GM12878 (cell line): ENCODE measurements at regions not wholly inside any gene's neighbourhood (a gene's known extent, or its start where the extent isn't known, plus 50 kb on each side); places are given as distances from the start of the nearest gene placed in this dataset.

Experiments
- ATAC-seq: fragments of 200-7000 bp; cut with Tn5 transposase; 3 replicates; pipeline ENCODE4 v1.9.1; 2020; ENCODE audit warnings: mild to moderate bottlenecking, moderate library complexity
- BruUV-seq: library from RNA; stranded (reverse); fragments of 400-500 nt; replicated peaks from 2 replicates; lab custom pipeline; 2021; lab: Mats Ljungman, UMichigan
- CTCF ChIA-PET: fragments of 300-600 bp; sonication (Branson Sonifier 250); formaldehyde crosslinking; extraction: SDS; loops from one replicate; lab custom pipeline; 2021; ENCODE audit warnings: inconsistent platforms; lab: Yijun Ruan, JAX
- POLR2A ChIA-PET: fragments of 350-600 bp; formaldehyde crosslinking; extraction: SDS; loops from one replicate; lab custom pipeline; 2021; ENCODE audit warnings: inconsistent platforms; lab: Charles Lee
- RAD21 ChIA-PET: fragments of 300-600 bp; sonication (Branson Sonifier 250); formaldehyde crosslinking; loops from one replicate; lab custom pipeline; 2023; ENCODE audit warnings: antibody characterized with exemption; ENCODE audit not compliant: unreplicated experiment; lab: Charles Lee
- SMC1A ChIA-PET: fragments of 300-600 bp; sonication (Branson Sonifier 250); formaldehyde crosslinking; loops from one replicate; lab custom pipeline; 2023; ENCODE audit not compliant: unreplicated experiment, uncharacterized antibody; lab: Charles Lee
- DNase-seq: peaks from one replicate; pipeline ENCODE4 v3.0.0-alpha.2; 2011; ENCODE audit warnings: low read depth, low spot score
- FAIRE-seq: peaks from 3 replicates; lab custom pipeline; 2011; peaks lifted over from hg19 to GRCh38; lab: Jason Lieb, UNC
- H2AFZ ChIP-seq: 2 replicates; pipeline ENCODE4 v1.6.0; 2011; ENCODE audit warnings: low read depth, low read length, control low read depth; ENCODE audit not compliant: control insufficient read depth
- H3K27ac ChIP-seq: 2 replicates; pipeline ENCODE4 v1.5.1; 2011; ENCODE audit warnings: control low read depth; ENCODE audit not compliant: control insufficient read depth, insufficient read depth
- H3K27me3 ChIP-seq, 2 experiments: replicated peaks in 1 of 2; 2 replicates each; pipeline versions ENCODE4 v1.6.0 to v1.6.1; 2011; ENCODE audit warnings: low read length in 1 of 2; ENCODE audit not compliant: control insufficient read depth in 2 of 2, insufficient read depth in 2 of 2
- H3K36me3 ChIP-seq, 2 experiments: 2 replicates each; pipeline ENCODE4 v1.5.1; 2011; ENCODE audit warnings: low read length in 1 of 2; ENCODE audit not compliant: control insufficient read depth in 2 of 2, insufficient read depth in 2 of 2
- H3K4me1 ChIP-seq: 2 replicates; pipeline ENCODE4 v1.6.1; 2011; ENCODE audit warnings: mild to moderate bottlenecking, low read length, moderate library complexity, mixed read lengths; ENCODE audit not compliant: control insufficient read depth, insufficient read depth
- H3K4me2 ChIP-seq: 2 replicates; pipeline ENCODE4 v1.6.0; 2011; ENCODE audit warnings: control low read depth; ENCODE audit not compliant: control insufficient read depth, insufficient read depth
- H3K4me3 ChIP-seq: fragments of 200-600 bp; sonication (generic); 2 replicates; pipeline ENCODE4 v1.5.1; 2016
- H3K79me2 ChIP-seq: 2 replicates; pipeline ENCODE4 v1.6.0; 2011; ENCODE audit warnings: low read length; ENCODE audit not compliant: control insufficient read depth, insufficient read depth
- H3K9ac ChIP-seq: 2 replicates; pipeline ENCODE4 v1.8.0; 2011; ENCODE audit warnings: low read length, control low read depth, mixed read lengths; ENCODE audit not compliant: control insufficient read depth, insufficient read depth
- H3K9me3 ChIP-seq: replicated peaks from 3 replicates; pipeline ENCODE4 v1.5.1; 2011; ENCODE audit warnings: mild to moderate bottlenecking, low read length; ENCODE audit not compliant: control insufficient read depth, insufficient read depth
- H4K20me1 ChIP-seq: 2 replicates; pipeline ENCODE4 v1.6.0; 2011; ENCODE audit not compliant: control insufficient read depth, insufficient read depth
- DPF2 ChIP-seq: fragments of 450-650 bp; IDR thresholded peaks from 2 replicates; pipeline ENCODE4 v1.6.1; 2017; ENCODE audit warnings: mild to moderate bottlenecking
- EED ChIP-seq: sonication (generic); IDR thresholded peaks from 2 replicates; pipeline ENCODE4 v1.6.1; 2016; ENCODE audit warnings: antibody characterized with exemption, low read depth
- EGR1 ChIP-seq, 2 experiments: IDR thresholded peaks; 1 replicate in 1 of 2; 2 replicates in 1 of 2; pipeline ENCODE4 v1.6.1; 2011 to 2012; ENCODE audit warnings: low read depth in 2 of 2, low read length in 2 of 2, borderline replicate concordance in 1 of 2, mild to moderate bottlenecking in 1 of 2, moderate library complexity in 1 of 2
- MYB ChIP-seq: fragments of 150-350 bp; IDR thresholded peaks from 2 replicates; pipeline ENCODE4 v1.6.1; 2014; ENCODE audit warnings: mild to moderate bottlenecking, low read depth, low read length, borderline replicate concordance
- RAD21 ChIP-seq: IDR thresholded peaks from 2 replicates; pipeline ENCODE4 v1.6.1; 2011; ENCODE audit warnings: mild to moderate bottlenecking, low read depth, low read length, moderate library complexity; ENCODE audit not compliant: insufficient read depth
- SIX5 ChIP-seq: IDR thresholded peaks from 2 replicates; pipeline ENCODE4 v1.6.1; 2011; ENCODE audit warnings: mild to moderate bottlenecking, low read depth, low read length, moderate library complexity; ENCODE audit not compliant: severe bottlenecking
- STAT1 ChIP-seq: fragments of 450-650 bp; conservative IDR thresholded peaks from 2 replicates; pipeline ENCODE4 v1.6.1; 2014; ENCODE audit warnings: antibody characterized with exemption, mild to moderate bottlenecking
- WGBS: methylation state at CpG from one replicate; pipeline ENCODE4 v1.1.6; 2016; ENCODE audit warnings: low lambda C conversion rate; ENCODE audit not compliant: insufficient replicate concordance, insufficient coverage; ENCODE audit errors: missing lambda C conversion rate; 5-methylcytosine and 5-hydroxymethylcytosine counted together
- in situ Hi-C: fragments of 300-500 bp; cut with MboI; formaldehyde crosslinking; loops from 9 replicates; pipeline ENCODE4 v1.14.3; 2018; ENCODE audit warnings: mixed read lengths
- intact Hi-C: fragments of 100-400 bp; cut with micrococcal nuclease; formaldehyde crosslinking; loops from one replicate; pipeline ENCODE4 v1.14.2; 2022; ENCODE audit not compliant: unreplicated experiment
- TF ChIP-seq, protein P1 (sequence below): IDR thresholded peaks from 2 replicates; pipeline ENCODE4 v1.6.1; 2012; ENCODE audit warnings: improper control_type of control experiment, low read depth, low read length; ENCODE audit not compliant: insufficient replicate concordance
- TF ChIP-seq, protein P2 (sequence below), 3 experiments: IDR thresholded peaks in 2 of 3; conservative IDR thresholded peaks in 1 of 3; 2 replicates each; pipeline ENCODE4 v1.5.1; 2011; ENCODE audit warnings: low read depth in 3 of 3, low read length in 3 of 3, mild to moderate bottlenecking in 3 of 3, control low read depth in 2 of 3, moderate library complexity in 2 of 3, inconsistent platforms in 1 of 3, mixed read lengths in 1 of 3; ENCODE audit not compliant: control insufficient read depth in 2 of 3, insufficient read depth in 1 of 3; ENCODE audit errors: extremely low read depth in 1 of 3

DNA sequence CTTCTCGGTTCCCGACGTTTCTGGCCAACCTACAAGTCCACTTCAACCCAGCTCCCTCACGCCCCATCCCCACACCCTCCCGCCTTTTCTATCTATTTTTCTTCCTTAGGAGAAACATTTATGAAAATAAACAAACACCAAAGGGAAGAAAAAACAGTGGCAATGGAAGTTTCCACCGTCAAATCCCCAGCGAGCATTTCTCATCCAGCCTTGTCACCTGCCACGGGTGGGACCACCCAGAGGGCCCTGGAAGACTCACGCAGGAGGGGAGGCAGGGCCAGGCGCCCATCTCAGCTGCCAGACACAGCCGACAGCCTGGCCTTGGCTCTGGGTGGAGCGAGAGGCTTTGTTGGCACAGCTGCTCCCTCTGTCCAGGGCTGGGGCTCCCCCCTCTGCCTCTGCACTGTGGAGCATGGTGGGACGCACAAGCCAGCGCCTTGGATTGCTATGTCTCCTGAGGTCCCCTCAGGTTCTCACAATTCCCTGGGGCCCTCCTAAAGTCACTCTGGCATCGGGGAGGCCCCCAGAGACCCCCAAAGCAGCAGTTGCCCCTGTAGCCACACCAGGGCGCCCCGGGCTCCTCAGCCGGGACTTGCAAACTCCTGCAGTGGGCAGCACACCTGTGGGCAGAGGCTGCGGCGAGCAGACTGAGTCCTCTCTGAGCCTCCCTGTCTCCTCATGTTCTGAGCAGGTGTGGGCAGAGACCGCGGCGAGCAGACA lies 395.7 kb upstream of the SALL3 start:
- TF ChIP-seq MYB = no peak
- no peak for TF ChIP-seq EED
- TF ChIP-seq RAD21 = no peak
- no peak for TF ChIP-seq SIX5
- Histone ChIP-seq H2AFZ (no peak overlapping the region), H3K27ac (no peak overlapping the region), H3K9ac (no peak overlapping the region), H3K4me3 (no peak overlapping the region), H3K9me3 (peaks cover 2% of the 10 kb centered on the region; the same call in 1 of the 3 replicates), H3K4me2 (no peak overlapping the region), H4K20me1 (no peaks in the 10 kb centered on the region), H3K4me1 (no peaks in the 10 kb centered on the region), H3K36me3 (no peaks in the 10 kb centered on the region), H3K27me3 (no peaks in the 10 kb centered on the region), H3K79me2 (no peaks in the 10 kb centered on the region)
- CTCF ChIA-PET = no interaction called here
- SMC1A ChIA-PET = no interaction called here
- no peak for ATAC-seq
- no TSS peak for BruUV-seq
- FAIRE-seq = no peak
- RAD21 ChIA-PET = no interaction called here
- POLR2A ChIA-PET = no interaction called here
- in situ Hi-C loops = loop anchor here (10.0 kb wide), 1 partner anchor 61 kb away; no protein-coding TSS in a partner anchor
- intact Hi-C loops = no loop called here
- no peak for DNase-seq
- WGBS = 45% methylated on average over 23 of the region's 23 CpGs

DNA sequence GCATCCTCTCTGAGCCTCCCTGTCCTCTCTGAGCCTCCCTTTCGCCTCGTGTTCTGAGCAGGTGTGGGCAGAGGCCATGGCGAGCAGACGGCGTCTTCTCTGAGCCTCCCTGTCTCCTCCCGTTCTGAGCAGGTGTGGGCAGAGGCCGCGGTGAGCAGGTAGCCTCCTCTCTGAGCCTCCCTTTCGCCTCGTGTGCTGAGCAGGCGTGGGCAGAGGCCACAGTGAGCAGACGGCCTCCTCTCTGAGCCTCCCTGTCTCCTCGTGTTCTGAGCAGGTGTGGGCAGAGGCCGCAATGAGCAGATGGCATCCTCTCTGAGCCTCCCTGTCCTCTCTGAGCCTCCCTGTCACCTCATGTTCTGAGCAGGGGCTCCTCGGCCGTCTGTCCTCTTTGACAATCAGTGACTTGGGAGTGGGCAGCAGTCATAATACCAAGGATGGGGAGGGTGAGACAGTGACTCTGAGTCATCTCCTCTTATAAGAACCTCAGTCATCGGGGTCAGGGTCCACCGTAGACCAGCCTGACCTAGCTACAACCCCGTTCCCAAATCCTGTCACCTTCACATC lies 395.1 kb upstream of the SALL3 start:
- Histone ChIP-seq H3K4me2 (no peak overlapping the region), H3K9me3 (peaks cover 2% of the 10 kb centered on the region; the same call in 1 of the 3 replicates), H3K4me3 (no peak overlapping the region), H2AFZ (no peak overlapping the region), H3K79me2 (no peaks in the 10 kb centered on the region), H3K27ac (no peak overlapping the region), H4K20me1 (no peaks in the 10 kb centered on the region), H3K4me1 (no peaks in the 10 kb centered on the region), H3K27me3 (no peaks in the 10 kb centered on the region), H3K9ac (no peak overlapping the region), H3K36me3 (no peaks in the 10 kb centered on the region)
- WGBS = 28% methylated on average over 19 of the region's 19 CpGs
- RAD21 ChIA-PET = no interaction called here
- ATAC-seq (no peak), FAIRE-seq (no peak), DNase-seq (no peak)
- no TSS peak for BruUV-seq
- POLR2A ChIA-PET = no interaction called here
- intact Hi-C loops = no loop called here
- SMC1A ChIA-PET = no interaction called here
- in situ Hi-C loops = loop anchor here (10.0 kb wide), 1 partner anchor 60 kb away; no protein-coding TSS in a partner anchor
- CTCF ChIA-PET = no interaction called here
- TF ChIP-seq, protein P1, sequence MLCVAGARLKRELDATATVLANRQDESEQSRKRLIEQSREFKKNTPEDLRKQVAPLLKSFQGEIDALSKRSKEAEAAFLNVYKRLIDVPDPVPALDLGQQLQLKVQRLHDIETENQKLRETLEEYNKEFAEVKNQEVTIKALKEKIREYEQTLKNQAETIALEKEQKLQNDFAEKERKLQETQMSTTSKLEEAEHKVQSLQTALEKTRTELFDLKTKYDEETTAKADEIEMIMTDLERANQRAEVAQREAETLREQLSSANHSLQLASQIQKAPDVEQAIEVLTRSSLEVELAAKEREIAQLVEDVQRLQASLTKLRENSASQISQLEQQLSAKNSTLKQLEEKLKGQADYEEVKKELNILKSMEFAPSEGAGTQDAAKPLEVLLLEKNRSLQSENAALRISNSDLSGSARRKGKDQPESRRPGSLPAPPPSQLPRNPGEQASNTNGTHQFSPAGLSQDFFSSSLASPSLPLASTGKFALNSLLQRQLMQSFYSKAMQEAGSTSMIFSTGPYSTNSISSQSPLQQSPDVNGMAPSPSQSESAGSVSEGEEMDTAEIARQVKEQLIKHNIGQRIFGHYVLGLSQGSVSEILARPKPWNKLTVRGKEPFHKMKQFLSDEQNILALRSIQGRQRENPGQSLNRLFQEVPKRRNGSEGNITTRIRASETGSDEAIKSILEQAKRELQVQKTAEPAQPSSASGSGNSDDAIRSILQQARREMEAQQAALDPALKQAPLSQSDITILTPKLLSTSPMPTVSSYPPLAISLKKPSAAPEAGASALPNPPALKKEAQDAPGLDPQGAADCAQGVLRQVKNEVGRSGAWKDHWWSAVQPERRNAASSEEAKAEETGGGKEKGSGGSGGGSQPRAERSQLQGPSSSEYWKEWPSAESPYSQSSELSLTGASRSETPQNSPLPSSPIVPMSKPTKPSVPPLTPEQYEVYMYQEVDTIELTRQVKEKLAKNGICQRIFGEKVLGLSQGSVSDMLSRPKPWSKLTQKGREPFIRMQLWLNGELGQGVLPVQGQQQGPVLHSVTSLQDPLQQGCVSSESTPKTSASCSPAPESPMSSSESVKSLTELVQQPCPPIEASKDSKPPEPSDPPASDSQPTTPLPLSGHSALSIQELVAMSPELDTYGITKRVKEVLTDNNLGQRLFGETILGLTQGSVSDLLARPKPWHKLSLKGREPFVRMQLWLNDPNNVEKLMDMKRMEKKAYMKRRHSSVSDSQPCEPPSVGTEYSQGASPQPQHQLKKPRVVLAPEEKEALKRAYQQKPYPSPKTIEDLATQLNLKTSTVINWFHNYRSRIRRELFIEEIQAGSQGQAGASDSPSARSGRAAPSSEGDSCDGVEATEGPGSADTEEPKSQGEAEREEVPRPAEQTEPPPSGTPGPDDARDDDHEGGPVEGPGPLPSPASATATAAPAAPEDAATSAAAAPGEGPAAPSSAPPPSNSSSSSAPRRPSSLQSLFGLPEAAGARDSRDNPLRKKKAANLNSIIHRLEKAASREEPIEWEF = no peak
- no peak for TF ChIP-seq STAT1
- TF ChIP-seq EGR1 (IDR thresholded peaks at IDR 0.05; ENCODE audit: borderline replicate concordance in 1 of 2, low read depth in 2 of 2, low read length in 2 of 2) = no peak
- TF ChIP-seq, protein P2, sequence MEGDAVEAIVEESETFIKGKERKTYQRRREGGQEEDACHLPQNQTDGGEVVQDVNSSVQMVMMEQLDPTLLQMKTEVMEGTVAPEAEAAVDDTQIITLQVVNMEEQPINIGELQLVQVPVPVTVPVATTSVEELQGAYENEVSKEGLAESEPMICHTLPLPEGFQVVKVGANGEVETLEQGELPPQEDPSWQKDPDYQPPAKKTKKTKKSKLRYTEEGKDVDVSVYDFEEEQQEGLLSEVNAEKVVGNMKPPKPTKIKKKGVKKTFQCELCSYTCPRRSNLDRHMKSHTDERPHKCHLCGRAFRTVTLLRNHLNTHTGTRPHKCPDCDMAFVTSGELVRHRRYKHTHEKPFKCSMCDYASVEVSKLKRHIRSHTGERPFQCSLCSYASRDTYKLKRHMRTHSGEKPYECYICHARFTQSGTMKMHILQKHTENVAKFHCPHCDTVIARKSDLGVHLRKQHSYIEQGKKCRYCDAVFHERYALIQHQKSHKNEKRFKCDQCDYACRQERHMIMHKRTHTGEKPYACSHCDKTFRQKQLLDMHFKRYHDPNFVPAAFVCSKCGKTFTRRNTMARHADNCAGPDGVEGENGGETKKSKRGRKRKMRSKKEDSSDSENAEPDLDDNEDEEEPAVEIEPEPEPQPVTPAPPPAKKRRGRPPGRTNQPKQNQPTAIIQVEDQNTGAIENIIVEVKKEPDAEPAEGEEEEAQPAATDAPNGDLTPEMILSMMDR (IDR thresholded peaks at IDR 0.05 in 2 of 3, conservative IDR thresholded peaks at IDR 0.05 in 1 of 3; ENCODE audit: control insufficient read depth in 2 of 3, extremely low read depth in 1 of 3, insufficient read depth in 1 of 3, low read depth in 3 of 3, low read length in 3 of 3) = no peak
- no peak for TF ChIP-seq DPF2
